ENCODE measurements at regions not wholly inside any gene's neighbourhood (a gene's known extent, or its start where the extent isn't known, plus 50 kb on each side); places are given as distances from the start of the nearest gene placed in this dataset.
A peak's percentile ranks its signal among the peaks of the same experiment; 100 is the strongest.

DNA sequence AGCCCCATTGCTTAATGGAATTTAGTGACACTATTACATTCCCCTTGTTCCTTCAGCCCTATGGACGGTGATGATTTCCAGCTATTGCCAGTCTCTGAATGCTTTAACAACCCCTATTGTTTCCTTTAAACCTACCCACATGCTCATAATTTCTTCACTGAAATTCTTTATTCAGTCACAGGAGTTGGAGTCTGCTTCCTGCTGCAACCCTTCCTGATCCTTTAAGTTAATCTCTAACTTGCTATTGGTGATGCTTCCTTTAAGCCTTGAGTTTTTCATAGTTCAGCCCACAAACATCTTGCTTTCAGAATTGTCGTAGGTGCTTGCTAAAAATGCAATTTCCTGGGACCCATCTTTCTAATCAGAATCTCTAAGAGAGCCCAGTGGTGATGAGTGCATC is 66.3 kb upstream of the TNFAIP3 start:
- 0 out of 2 replicates have a peak, but pooled peaks cover 3% of the 10 kb centered on the region for H3K9me3 ChIP-seq
- no peaks in the 10 kb centered on the region for H3K27me3 ChIP-seq (replicated peaks; ENCODE audit: control insufficient read depth, insufficient read depth, low read length)
- H3K4me3 ChIP-seq (ENCODE audit: low read depth, low read length): no peak overlapping the region
- no peak for DNase-seq
- peaks cover 36% of the 10 kb centered on the region for H3K4me1 Mint-ChIP-seq (ENCODE audit: low read depth, unreplicated experiment)
- H3K27me3 Mint-ChIP-seq (ENCODE audit: insufficient read depth, unreplicated experiment): no peaks in the 10 kb centered on the region
- no peaks in the 10 kb centered on the region for H3K9me3 Mint-ChIP-seq (ENCODE audit: unreplicated experiment)
- ChIA-PET POLR2A (no interaction called here), CTCF (no interaction called here)
- H3K36me3 Mint-ChIP-seq (ENCODE audit: insufficient read depth, unreplicated experiment): peaks cover 8% of the 10 kb centered on the region
- H3K36me3 ChIP-seq (ENCODE audit: control insufficient read depth, insufficient read depth, low read length): no peaks in the 10 kb centered on the region
- H3K4me1 ChIP-seq: peaks cover 93% of the 10 kb centered on the region
- intact Hi-C loops (cut with micrococcal nuclease; ENCODE audit: unreplicated experiment): loop anchor here (1.0 to 2.0 kb wide), 2 partner anchors 67 to 144 kb away; partner anchors contain the start of gene TNFAIP3
- no peak for TF ChIP-seq CTCF (IDR thresholded peaks at IDR 0.05; ENCODE audit: insufficient read depth in 1 of 2, low read depth in 1 of 2, low read length in 1 of 2, severe bottlenecking in 1 of 2, unreplicated experiment in 1 of 2)
- BruUV-seq (replicated peaks): no TSS peak
- H3K4me3 Mint-ChIP-seq (ENCODE audit: unreplicated experiment): no peak overlapping the region
- peak overlapping the region; percentile 72 for H3K27ac Mint-ChIP-seq (ENCODE audit: unreplicated experiment)

DNA sequence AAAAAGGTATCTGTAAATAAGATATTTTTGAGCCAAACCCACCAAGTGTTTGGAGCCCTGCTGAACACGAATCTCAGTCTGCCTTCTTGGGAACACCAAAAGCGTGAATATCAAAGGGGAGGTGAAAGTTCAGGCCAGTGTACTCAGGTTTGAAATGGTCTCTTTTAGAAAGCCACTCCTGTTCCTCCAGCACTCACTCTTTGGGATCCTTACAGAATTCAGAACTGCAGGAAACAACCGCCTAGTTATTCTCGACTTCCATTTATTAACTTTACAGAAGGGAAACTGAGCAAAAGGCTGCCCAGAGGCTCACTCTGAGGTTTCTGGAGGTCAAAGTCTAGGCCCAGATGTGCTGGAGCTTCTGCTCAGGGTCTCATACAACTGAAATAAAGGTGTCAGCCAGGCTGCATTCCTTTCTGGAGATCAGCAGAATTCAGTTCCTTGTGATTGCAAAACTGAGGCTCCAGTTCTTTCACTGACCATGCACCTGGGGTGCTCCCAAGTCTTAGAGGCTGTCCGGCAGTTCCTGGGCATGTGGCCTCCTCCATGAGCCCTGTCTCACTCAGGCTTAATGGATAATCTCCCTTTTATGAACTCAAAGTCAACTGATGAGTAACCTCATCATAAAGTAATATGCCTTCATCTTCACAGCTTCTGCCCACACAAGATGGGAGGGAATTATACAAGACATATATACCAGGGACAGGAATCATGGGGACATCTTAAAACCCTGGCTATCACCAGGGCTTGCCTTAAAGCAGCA is 65.5 kb upstream of the TNFAIP3 start:
- TF ChIP-seq CTCF (IDR thresholded peaks at IDR 0.05; ENCODE audit: insufficient read depth in 1 of 2, low read depth in 1 of 2, low read length in 1 of 2, severe bottlenecking in 1 of 2, unreplicated experiment in 1 of 2): no peak
- H3K4me3 Mint-ChIP-seq (ENCODE audit: unreplicated experiment): no peak overlapping the region
- no peaks in the 10 kb centered on the region for H3K27me3 Mint-ChIP-seq (ENCODE audit: insufficient read depth, unreplicated experiment)
- no peaks in the 10 kb centered on the region for H3K36me3 ChIP-seq (ENCODE audit: control insufficient read depth, insufficient read depth, low read length)
- no TSS peak for BruUV-seq (replicated peaks)
- peaks cover 33% of the 10 kb centered on the region for H3K4me1 Mint-ChIP-seq (ENCODE audit: low read depth, unreplicated experiment)
- peak; percentile 47 to 87 for DNase-seq
- intact Hi-C loops (cut with micrococcal nuclease; ENCODE audit: unreplicated experiment): loop anchor here (1.0 to 2.0 kb wide), 4 partner anchors 7 to 143 kb away; no protein-coding TSS in a partner anchor
- peak overlapping the region; percentile 72 for H3K27ac Mint-ChIP-seq (ENCODE audit: unreplicated experiment)
- H3K27me3 ChIP-seq (replicated peaks; ENCODE audit: control insufficient read depth, insufficient read depth, low read length): no peaks in the 10 kb centered on the region
- H3K36me3 Mint-ChIP-seq (ENCODE audit: insufficient read depth, unreplicated experiment): peaks cover 4% of the 10 kb centered on the region
- no peak overlapping the region for H3K4me3 ChIP-seq (ENCODE audit: low read depth, low read length)
- peaks cover 87% of the 10 kb centered on the region for H3K4me1 ChIP-seq
- 0 out of 2 replicates have a peak, but pooled peaks cover 3% of the 10 kb centered on the region for H3K9me3 ChIP-seq
- ChIA-PET POLR2A (no interaction called here), CTCF (interaction anchor here (0.8 kb wide), 1 partner anchor 78 kb away, joined by 3 read pairs; no protein-coding TSS in a partner anchor)
- no peaks in the 10 kb centered on the region for H3K9me3 Mint-ChIP-seq (ENCODE audit: unreplicated experiment)

- ChIA-PET POLR2A (no interaction called here), CTCF (interaction anchor here (0.8 kb wide), 1 partner anchor 79 kb away, joined by 3 read pairs; no protein-coding TSS in a partner anchor)
- Mint-ChIP-seq H3K36me3 (ENCODE audit: insufficient read depth, unreplicated experiment) (peaks cover 4% of the 10 kb centered on the region), H3K27me3 (ENCODE audit: insufficient read depth, unreplicated experiment) (no peaks in the 10 kb centered on the region), H3K27ac (ENCODE audit: unreplicated experiment) (peak overlapping the region; percentile 72), H3K9me3 (ENCODE audit: unreplicated experiment) (no peaks in the 10 kb centered on the region), H3K4me3 (ENCODE audit: unreplicated experiment) (peak overlapping the region; percentile 44), H3K4me1 (ENCODE audit: low read depth, unreplicated experiment) (peaks cover 31% of the 10 kb centered on the region)
- Histone ChIP-seq H3K36me3 (ENCODE audit: control insufficient read depth, insufficient read depth, low read length) (no peaks in the 10 kb centered on the region), H3K4me1 (peaks cover 80% of the 10 kb centered on the region), H3K4me3 (ENCODE audit: low read depth, low read length) (no peak overlapping the region), H3K27me3 (replicated peaks; ENCODE audit: control insufficient read depth, insufficient read depth, low read length) (no peaks in the 10 kb centered on the region), H3K9me3 (0 out of 2 replicates have a peak, but pooled peaks cover 3% of the 10 kb centered on the region)
- peak; percentile 65 to 71 for DNase-seq
- TF ChIP-seq CTCF (IDR thresholded peaks at IDR 0.05; ENCODE audit: insufficient read depth in 1 of 2, low read depth in 1 of 2, low read length in 1 of 2, severe bottlenecking in 1 of 2, unreplicated experiment in 1 of 2): no peak
- BruUV-seq (replicated peaks): no TSS peak
- intact Hi-C loops (cut with micrococcal nuclease; ENCODE audit: unreplicated experiment): loop anchor here (1.0 kb wide), 3 partner anchors 8 to 95 kb away; no protein-coding TSS in a partner anchor
Observed at GRCh38 chr6:137802408-137803182, 64.5 kb upstream of the TNFAIP3 start.

Measured in Caco-2 (cell line).